Lower leg skin (tissue), 3 donors: ENCODE measurements at regions not wholly inside any gene's neighbourhood (a gene's known extent, or its start where the extent isn't known, plus 50 kb on each side); places are given as distances from the start of the nearest gene placed in this dataset.

ENCODE experiments used
- CTCF ChIP-seq, 3 donors: fragments of 450-650 bp; IDR thresholded peaks; one replicate each; pipeline ENCODE4 v1.5.1; 2016; ENCODE audit warnings: antibody characterized with exemption in 3 of 3, mild to moderate bottlenecking in 3 of 3, moderate library complexity in 2 of 3
- POLR2A ChIP-seq, 2 donors: fragments of 450-650 bp; IDR thresholded peaks; one replicate each; pipeline ENCODE4 v1.6.1; 2016 to 2017; ENCODE audit warnings: antibody characterized with exemption in 2 of 2, mild to moderate bottlenecking in 1 of 2, moderate library complexity in 1 of 2

- TF ChIP-seq CTCF (IDR thresholded peaks at IDR 0.05) (no peak), POLR2A (IDR thresholded peaks at IDR 0.05) (no peak)
Observed at GRCh38 chr6:68443704-68444103, 191.4 kb upstream of the ADGRB3 start.
